ENCODE measurements at regions not wholly inside any gene's neighbourhood (a gene's known extent, or its start where the extent isn't known, plus 50 kb on each side); places are given as distances from the start of the nearest gene placed in this dataset.

DNA sequence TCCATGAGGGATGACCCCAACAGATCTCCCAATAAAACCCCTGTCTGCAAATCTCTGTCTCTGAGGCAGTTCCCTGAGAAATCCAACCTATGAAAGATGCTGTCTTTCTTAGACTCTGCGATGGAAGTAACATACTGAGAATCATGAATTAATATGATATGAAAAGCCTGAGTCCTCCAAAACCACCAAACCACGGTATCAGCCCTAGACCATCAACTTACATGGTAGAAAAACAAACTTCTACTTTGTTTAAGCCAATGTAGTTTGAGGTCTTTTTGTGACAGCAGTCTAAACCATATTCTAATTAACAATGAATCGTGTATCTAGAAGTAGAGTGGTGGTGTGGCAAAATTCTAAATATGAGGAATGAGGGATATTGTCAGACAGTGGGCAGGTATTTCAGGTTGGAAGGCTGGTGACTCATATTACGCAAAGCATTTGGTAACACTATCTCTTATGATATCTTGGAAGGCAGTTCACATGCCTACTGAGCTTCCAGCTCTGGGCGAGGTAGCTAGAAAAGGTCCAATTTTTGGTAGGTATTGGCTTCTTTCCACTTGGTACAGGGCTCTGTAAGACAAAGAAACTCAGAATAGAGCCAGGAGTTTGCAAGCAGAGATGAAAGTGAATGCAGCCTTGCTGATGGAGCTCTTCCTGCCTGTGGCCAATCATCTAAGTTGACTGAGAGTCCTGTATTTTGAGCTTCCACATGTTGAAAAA lies 215.8 kb downstream of the ZFP36L2 start:
- no peak overlapping the region for H3K4me3 Mint-ChIP-seq
- no peak overlapping the region for H3K27ac Mint-ChIP-seq
- H3K9me3 Mint-ChIP-seq = peaks cover 4% of the 10 kb centered on the region
- H3K27me3 Mint-ChIP-seq = no peaks in the 10 kb centered on the region
- CTCF ChIA-PET = interaction anchor here (1.0 kb wide), 1 partner anchor 218 kb away, joined by 4 read pairs; no protein-coding TSS in a partner anchor
- H3K36me3 Mint-ChIP-seq (ENCODE audit: low read depth) = no peaks in the 10 kb centered on the region
- POLR2A ChIA-PET = interaction anchor here (1.0 kb wide), 1 partner anchor 216 kb away, joined by 3 read pairs; no protein-coding TSS in a partner anchor
- ATAC-seq = no peak
- TF ChIP-seq CTCF (IDR thresholded peaks at IDR 0.05) = no peak
- intact Hi-C loops (cut with micrococcal nuclease) = no loop called here
- peaks cover 3% of the 10 kb centered on the region for H3K4me1 Mint-ChIP-seq (ENCODE audit: low read depth)
- no peak for DNase-seq

- no peak for DNase-seq
- Mint-ChIP-seq H3K4me1 (ENCODE audit: low read depth) (peaks cover 3% of the 10 kb centered on the region), H3K9me3 (peaks cover 4% of the 10 kb centered on the region), H3K36me3 (ENCODE audit: low read depth) (no peaks in the 10 kb centered on the region), H3K27me3 (no peaks in the 10 kb centered on the region), H3K27ac (no peak overlapping the region), H3K4me3 (no peak overlapping the region)
- TF ChIP-seq CTCF (IDR thresholded peaks at IDR 0.05) = no peak
- ChIA-PET CTCF (interaction anchor here (0.8 to 1.4 kb wide), 3 partner anchors 150 to 475 kb away, joined by 3 read pairs; no protein-coding TSS in a partner anchor), POLR2A (interaction anchor here (1.0 kb wide), 1 partner anchor 97 kb away, joined by 3 read pairs; no protein-coding TSS in a partner anchor)
- intact Hi-C loops (cut with micrococcal nuclease) = no loop called here
- ATAC-seq = no peak
These were observed 217.0 kb downstream of the ZFP36L2 start for GRCh38 chr2:43009448-43009847.

DNA sequence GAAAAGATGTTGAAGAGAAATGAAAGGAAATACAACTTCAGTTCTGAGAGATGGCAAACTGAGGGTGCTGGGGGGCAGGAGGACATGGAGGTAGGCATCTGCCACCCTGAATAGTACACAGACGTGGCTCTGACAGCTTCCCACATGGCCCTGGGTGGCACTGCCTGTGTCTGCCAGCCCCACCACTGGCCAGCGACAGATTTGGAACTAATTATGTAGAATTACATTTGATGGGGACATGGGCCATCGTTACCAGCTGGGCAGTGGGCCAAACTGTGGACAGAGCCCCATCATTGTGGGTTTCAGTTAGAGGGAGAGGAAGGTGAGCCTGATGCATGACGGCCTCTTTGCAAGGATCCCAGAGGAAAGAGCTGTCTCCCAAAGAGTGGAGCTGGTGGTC lies 216.0 kb upstream of the HAAO start:
- ChIA-PET CTCF (interaction anchor here (1.0 kb wide), 1 partner anchor 17 kb away, joined by 3 read pairs; no protein-coding TSS in a partner anchor), POLR2A (interaction anchor here (0.9 to 1.0 kb wide), 2 partner anchors 98 to 119 kb away, joined by 3 to 4 read pairs; no protein-coding TSS in a partner anchor)
- DNase-seq (no peak), ATAC-seq (no peak)
- TF ChIP-seq CTCF (IDR thresholded peaks at IDR 0.05) = no peak
- no peaks in the 10 kb centered on the region for H3K27me3 Mint-ChIP-seq
- peaks cover 3% of the 10 kb centered on the region for H3K4me1 Mint-ChIP-seq (ENCODE audit: low read depth)
- H3K36me3 Mint-ChIP-seq (ENCODE audit: low read depth) = no peaks in the 10 kb centered on the region
- no peak overlapping the region for H3K4me3 Mint-ChIP-seq
- H3K9me3 Mint-ChIP-seq = peaks cover 4% of the 10 kb centered on the region
- H3K27ac Mint-ChIP-seq = no peak overlapping the region
- intact Hi-C loops (cut with micrococcal nuclease) = no loop called here

DNA sequence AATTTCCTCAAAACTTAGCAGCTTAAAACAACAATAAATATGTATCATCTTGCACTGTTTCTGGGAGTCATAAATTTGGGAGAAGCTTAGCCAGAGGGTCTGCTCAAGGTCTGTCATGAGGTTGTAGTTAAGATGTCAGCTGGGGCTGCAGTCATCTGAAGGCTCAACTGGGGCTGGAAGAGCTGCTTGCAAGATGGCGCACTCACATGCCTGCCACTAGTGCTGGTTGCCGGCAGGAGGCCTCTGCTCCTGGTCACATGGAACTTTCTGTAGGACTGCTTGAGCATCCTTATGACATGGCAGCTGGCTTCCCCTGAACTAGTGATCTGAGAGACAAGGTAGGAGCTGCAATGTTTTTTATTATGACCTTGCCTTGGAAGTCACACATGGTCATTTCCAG lies 215.5 kb upstream of the HAAO start:
- H3K4me1 Mint-ChIP-seq (ENCODE audit: low read depth) = peaks cover 3% of the 10 kb centered on the region
- no peaks in the 10 kb centered on the region for H3K27me3 Mint-ChIP-seq
- POLR2A ChIA-PET = no interaction called here
- ATAC-seq (no peak), DNase-seq (no peak)
- H3K9me3 Mint-ChIP-seq = peaks cover 4% of the 10 kb centered on the region
- no peak overlapping the region for H3K27ac Mint-ChIP-seq
- CTCF ChIA-PET = interaction anchor here (1.0 kb wide), 1 partner anchor 18 kb away, joined by 3 read pairs; no protein-coding TSS in a partner anchor
- H3K36me3 Mint-ChIP-seq (ENCODE audit: low read depth) = no peaks in the 10 kb centered on the region
- TF ChIP-seq CTCF (IDR thresholded peaks at IDR 0.05) = no peak
- intact Hi-C loops (cut with micrococcal nuclease) = no loop called here
- no peak overlapping the region for H3K4me3 Mint-ChIP-seq

DNA sequence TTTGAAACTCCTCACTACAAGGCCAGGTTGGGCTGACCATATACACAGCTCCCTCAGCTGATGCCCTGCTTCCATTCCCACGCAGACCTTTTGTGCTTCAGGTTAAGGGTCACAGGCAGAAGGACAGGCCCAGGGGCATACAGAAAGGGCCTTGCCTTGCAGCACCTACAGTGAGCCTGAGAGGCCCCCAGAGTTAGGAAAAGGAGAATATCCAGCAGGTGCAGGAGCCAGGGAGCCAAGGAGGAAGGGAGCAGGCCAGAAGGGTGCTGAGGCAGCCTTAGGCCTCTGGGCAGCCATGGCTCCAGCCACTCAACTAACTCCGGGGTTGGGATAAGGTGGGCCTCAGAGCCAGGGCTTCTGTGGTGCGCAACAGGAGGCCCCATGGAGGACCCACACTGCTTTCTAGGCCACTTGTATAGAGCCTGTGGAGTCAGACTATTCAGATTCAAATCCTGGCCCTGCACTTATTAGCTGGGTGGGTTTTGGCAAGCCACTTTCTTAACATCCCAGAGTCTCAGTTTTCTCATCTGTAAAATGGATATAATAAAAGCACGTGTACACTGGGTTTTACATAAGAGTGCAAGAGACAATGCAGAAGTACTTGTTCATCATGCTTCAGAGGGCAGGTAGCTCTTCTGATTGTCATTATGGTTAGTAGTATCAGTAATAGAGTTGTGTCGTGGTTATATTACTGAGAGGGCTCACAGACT lies 214.6 kb upstream of the HAAO start:
- ATAC-seq (no peak), DNase-seq (no peak)
- Mint-ChIP-seq H3K4me1 (ENCODE audit: low read depth) (peaks cover 3% of the 10 kb centered on the region), H3K9me3 (peaks cover 4% of the 10 kb centered on the region), H3K4me3 (no peak overlapping the region), H3K36me3 (ENCODE audit: low read depth) (no peaks in the 10 kb centered on the region), H3K27ac (no peak overlapping the region), H3K27me3 (no peaks in the 10 kb centered on the region)
- CTCF ChIA-PET = interaction anchor here (1.2 kb wide), 1 partner anchor 222 kb away, joined by 4 read pairs; no protein-coding TSS in a partner anchor
- POLR2A ChIA-PET = no interaction called here
- intact Hi-C loops (cut with micrococcal nuclease) = no loop called here
- TF ChIP-seq CTCF (IDR thresholded peaks at IDR 0.05) = no peak

Data from activated CD8-positive, alpha-beta T cell treated with anti-CD3 and anti-CD28 coated beads for 36 hours (primary cell).